GM19467 (cell line): ENCODE measurements at regions not wholly inside any gene's neighbourhood (a gene's known extent, or its start where the extent isn't known, plus 50 kb on each side); places are given as distances from the start of the nearest gene placed in this dataset.
"Not testable (repeated sequence)": the region's sequence is repeated elsewhere in the genome, so short reads cannot be mapped to it uniquely, and the experiment has no call there.

Experiments
- ATAC-seq: cut with Tn5 transposase; IDR thresholded peaks from one replicate; pipeline ENCODE4 v1.9.1; 2021; ENCODE audit warnings: mild to moderate bottlenecking, moderate library complexity; ENCODE audit not compliant: unreplicated experiment

DNA sequence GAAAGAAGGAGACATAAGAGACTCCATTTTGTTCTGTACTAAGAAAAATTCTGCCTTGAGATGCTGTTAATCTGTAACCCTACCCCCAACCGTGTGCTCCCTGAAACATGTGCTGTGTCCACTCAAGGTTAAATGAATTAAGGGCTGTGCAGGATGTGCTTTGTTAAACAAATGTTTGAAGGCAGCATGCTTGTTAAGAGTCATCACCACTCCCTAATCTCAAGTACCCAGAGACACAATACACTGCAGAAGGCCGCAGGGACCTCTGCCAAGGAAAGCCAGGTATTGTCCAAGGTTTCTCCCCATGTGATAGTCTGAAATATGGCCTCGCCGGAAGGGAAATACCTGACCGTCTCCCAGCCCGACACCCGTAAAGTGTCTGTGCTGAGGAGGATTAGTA lies 152.4 kb upstream of the NOTCH2NLA start:
- ATAC-seq = not testable (repeated sequence)

DNA sequence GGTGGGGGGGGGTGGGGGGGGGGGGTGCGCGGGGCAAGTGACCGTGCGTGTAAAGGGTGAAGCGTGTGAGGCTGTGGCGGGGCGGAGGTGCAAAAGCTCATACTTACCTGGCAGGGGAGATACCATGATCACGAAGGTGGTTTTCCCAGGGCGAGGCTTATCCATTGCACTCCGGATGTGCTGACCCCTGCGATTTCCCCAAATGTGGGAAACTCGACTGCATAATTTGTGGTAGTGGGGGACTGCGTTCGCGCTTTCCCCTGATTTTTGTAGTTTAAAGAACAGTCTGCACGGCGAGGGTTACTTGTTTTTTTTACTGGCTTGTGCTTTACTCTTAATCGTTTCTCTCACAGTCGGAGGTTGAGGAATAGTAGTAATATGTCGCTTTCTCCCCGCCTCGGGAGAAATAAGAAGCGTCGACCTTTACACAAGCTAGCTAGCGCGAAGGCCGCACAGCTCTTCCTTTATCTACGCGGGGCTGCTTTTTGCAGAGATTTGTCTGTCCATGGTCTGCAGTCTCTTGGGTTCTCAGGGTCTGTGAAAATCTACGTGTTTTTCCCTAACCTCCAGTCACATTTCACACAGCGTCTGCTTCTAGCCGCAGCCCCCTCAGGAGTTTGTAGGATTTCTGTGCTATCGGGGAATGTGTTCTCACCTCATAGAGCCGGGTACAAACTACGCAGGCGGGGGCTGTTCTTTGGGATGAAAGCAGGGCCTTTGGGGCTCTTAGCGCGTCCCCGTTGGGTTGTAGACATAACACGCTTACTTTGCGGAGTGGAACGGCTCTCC lies 148.1 kb upstream of the NOTCH2NLA start:
- ATAC-seq = peak; percentile 97

DNA sequence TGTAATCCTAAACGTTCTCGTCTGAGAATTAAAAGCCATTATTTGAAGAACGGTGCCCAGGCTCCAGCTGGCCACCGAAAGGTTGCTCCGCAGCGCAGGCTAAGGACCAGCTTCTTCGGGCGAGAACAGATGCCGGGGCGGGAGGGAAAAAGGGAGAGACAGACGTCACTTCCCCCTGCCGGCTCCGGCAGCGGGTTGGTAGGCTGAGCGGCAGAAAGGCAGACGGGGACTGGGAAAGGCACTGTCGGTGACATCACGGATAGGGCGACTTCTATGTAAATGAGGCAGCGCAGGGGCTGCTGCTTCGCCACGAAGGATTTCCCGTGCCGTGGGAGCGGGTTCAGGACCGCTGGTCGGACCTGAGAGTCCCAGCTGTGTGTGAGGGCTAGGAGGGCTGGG lies 147.5 kb upstream of the NOTCH2NLA start:
- peak; percentile 63 for ATAC-seq

DNA sequence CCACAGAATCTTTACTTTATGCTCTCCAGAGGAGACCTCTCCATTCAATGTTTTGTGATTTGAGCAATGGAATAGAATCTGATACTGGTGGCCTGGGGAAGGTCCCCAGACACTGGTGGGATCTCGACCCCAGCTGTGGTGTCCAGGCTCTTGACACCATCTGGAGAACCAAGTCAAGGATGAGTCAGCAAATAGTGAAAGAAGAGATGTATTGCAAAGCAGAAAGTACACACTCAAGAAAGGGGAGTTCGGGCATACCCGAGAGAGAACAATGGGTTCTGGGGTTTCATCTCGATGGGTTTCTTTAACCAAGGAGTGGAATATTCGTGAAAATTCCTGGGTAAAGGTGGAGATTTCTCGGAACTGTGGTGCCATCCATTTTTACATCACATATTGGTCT lies 146.3 kb upstream of the NOTCH2NLA start:
- ATAC-seq = not testable (repeated sequence)

DNA sequence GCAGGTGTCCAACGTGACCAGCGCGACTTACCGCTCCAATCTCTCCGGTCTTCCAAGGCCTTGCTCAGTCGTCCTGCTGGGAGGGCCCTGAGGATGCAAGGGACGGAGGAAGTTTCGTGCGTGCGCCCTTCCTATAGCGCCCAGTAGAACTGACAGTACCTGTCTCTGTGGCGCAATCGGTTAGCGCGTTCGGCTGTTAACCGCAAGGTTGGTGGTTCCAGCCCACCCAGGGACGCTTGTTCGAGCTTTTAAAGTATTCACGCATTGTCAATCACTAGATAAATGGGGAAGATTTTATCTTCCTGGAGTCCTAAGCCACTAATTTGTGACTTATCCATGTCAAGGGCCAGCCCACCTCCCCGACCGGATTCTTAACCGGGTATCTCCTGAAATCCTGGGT lies 141.1 kb upstream of the NOTCH2NLA start:
- not testable (repeated sequence) for ATAC-seq

DNA sequence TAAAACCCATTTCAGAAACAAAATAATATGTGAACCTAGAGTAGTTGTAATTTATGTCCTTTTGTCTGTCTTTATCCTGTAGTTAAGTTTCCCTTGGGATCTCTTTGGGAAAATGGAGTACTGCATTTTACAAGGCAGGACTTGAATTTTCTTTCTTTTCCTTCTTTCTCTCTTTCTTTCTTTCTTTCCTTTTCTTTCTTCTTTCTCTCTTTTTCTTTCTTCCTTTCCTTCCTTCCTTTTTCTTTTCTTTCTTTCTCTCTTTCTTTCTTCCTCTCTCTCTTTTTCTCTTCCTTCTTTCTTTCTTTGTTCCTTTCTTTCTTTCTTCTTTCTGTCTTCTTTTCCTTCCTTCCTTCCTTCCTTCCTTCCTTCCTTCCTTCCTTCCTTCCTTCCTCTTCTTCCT lies 126.6 kb upstream of the NOTCH2NLA start:
- not testable (repeated sequence) for ATAC-seq

DNA sequence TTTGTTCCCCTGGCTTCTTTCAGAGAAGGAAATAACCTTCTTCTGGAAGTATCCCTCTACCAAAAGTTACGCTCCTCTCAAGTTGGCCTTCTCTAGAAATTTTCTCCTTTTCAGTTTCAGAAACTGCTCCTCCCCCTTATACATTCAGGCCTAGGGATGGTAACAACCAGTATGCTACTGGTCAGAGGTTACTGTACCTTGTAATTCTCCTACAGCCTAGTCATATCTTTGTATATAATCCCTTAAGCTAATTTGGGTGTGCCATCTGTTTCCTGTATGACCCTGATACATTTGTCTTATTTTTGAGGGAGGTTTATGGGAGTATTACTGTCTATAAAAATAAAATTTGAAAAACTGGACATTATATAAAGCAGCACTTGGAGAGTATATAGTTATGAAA lies 98.0 kb upstream of the NOTCH2NLA start:
- not testable (repeated sequence) for ATAC-seq

DNA sequence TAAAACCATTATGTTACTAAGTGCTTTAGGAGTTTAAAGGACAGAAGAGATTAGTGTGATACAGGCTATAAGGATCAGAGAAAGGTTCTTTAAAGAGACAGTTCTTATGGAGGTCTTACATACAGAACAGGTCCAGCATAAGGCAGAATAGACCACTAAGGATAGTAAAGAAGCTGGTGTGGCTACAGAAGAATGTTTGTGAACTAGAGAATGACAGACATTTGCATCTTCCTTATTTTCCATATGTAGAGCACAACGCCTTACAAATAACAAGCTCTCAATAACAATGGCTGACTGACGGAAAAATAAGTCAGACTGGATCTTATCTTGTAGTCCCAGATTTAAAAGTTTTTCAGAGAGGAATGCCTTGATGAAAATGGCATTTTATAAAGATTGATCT lies 95.6 kb upstream of the NOTCH2NLA start:
- ATAC-seq = not testable (repeated sequence)

DNA sequence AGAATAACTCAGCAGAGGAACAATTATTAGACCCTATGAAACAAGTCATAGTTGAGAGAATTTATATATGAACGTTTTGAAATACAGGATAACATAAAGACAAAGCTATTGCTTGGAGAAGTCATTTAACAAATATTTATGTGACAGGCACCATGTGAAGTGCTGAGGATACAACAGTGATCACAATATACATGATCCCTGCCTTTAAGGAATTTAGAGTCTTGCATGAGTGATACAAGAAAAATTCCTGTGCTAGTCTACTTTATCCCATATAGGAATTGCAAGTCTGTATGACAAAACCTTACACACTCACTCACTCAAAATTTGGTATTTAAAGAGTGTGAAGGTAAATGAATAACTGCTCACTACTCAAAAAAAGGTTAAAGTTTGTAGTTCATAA lies 94.5 kb upstream of the NOTCH2NLA start:
- ATAC-seq = not testable (repeated sequence)

DNA sequence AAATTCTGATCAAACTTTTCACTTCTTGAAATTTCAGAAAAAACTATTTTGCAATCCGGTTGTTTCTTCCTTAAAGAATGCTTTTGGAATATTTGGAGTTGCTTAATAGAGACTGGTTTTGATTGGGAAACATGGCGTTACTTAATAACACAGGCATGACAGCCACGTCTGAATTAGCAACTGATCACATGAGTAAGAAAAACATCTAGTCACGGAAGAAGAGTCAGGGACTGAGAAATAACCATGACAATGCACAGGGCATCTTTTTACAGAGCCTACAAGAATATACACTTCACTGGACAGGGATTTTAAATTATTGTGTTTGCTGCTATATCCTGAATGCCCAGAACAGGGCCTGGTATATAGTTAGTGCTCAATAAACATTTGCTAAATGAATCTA lies 94.1 kb upstream of the NOTCH2NLA start:
- ATAC-seq = not testable (repeated sequence)

DNA sequence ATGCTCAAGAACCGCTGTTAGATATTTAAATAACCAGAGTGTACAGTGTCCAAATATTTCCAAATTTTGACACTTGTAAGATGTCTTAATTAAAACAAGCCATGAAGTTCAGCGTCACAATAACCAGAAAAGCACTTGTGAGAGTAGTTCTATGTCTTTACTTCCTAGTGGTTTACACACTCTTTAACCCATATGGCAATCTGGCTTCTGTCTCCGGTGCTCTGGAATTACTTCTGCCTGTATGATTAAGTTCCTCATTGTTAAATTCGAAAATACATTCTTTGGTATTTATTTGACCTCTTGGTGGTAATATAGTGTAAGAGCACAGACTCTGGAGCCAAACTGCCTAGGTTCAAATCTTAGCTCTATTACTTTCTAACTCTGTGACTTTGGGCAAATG lies 89.9 kb upstream of the NOTCH2NLA start:
- not testable (repeated sequence) for ATAC-seq

DNA sequence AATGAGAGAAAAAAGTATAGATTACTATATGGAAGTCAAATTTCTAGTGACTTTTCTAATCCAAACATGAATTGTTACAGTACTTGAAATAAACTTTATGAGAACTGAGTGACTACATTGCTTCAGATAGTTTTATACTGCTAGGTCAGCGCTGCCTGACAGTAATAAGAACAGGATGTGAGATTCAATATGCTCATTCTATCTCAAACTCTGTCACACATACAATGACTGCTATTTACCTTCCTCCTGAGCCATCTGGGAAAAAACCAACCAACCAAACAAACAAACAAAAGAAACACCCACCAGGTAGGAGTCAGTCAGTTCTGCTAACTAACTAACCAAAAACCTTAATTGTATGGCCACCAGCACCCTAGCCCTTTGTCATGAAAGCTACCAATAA lies 89.0 kb upstream of the NOTCH2NLA start:
- ATAC-seq = not testable (repeated sequence)

DNA sequence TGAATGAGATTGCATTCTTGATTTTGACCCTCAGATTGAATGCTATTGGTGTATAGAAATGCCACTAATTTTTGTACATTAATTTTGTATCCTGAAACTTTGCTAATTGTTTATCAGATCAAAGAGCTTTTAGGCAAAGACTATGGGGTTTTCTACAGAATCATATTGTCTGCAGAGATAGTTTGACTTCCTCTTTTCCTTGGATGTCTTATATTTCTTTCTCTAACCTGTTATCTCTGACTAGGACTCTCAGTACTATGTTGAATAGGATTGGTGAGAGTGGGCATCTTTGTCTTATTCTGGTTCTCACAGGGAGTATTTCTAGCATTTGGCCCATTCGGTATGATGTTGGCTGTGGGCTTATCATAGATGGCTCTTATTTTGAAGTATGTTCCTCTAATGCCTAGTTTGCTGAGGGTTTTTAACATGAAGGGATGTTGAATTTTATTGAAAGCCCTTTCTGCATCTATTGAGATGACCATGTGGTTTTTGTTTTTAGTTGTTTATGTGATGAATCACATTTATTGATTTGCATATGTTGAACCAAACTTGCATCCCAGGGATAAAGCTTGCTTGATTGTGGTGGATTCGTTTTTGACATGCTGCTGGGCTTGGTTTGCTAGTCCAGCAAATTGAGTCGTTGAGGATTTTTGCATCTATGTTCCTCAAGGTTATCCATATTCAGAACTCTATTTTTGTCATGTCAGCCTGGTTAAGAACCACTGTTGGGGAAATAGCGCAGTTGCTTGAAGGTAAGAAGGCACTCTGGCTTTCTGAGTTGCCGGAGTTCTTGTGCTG lies 85.8 kb upstream of the NOTCH2NLA start:
- ATAC-seq = not testable (repeated sequence)

DNA sequence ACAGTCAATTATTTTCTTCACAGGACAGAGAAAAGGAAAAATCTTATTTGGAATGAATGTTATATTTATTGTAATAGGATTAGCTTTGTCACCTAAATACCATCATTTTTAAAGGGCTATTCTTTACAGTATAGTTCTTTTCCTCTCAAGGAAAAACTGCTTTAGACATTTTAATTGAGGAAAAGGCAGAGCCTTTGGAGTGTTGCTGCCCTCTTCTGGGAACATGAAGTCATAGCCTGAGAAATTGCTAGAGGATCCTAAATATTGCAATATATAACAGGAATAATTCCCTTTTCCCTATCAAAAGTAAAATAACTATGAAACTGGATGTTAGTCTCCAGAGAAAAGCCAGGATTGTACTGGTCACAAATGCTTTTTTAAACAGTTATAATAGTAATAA lies 81.8 kb upstream of the NOTCH2NLA start:
- ATAC-seq = not testable (repeated sequence)

DNA sequence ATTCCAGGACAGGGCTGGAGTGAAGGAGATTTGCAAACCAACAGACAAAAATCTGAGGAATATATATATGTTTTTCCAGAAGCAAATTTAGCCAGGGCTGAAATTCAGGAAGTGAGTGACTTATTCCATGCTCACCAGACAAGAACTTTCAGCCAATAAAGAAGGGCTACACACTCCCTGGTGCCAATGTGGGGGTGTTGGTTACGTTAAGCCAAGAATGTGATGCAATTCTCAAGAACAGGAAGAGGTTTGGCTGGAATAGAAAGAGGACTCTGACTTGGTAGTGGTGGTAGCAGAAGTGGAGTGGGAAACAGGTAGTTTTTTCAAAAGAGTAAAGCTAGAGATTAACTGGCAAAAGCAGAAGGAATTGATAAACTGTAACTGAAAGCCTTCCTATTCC lies 80.6 kb upstream of the NOTCH2NLA start:
- ATAC-seq = not testable (repeated sequence)

DNA sequence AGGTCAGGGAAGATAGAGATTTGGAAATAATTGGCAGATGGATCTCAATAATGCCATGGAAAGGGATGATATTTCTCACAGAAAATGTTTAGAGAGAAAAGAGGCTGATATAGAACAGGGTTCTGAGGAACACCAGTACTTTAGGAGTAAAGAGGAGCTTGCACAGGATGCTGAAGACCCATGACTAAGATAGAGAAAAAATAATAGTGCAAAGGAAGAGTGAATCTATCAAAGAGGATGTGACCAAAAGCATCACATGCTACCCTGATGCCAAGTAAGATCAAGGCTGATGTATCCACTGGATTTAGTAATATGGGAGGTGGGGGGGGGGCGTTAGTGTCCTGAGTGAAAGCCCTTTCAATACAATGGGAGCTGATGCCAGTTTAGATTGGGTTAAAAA lies 80.1 kb upstream of the NOTCH2NLA start:
- not testable (repeated sequence) for ATAC-seq

DNA sequence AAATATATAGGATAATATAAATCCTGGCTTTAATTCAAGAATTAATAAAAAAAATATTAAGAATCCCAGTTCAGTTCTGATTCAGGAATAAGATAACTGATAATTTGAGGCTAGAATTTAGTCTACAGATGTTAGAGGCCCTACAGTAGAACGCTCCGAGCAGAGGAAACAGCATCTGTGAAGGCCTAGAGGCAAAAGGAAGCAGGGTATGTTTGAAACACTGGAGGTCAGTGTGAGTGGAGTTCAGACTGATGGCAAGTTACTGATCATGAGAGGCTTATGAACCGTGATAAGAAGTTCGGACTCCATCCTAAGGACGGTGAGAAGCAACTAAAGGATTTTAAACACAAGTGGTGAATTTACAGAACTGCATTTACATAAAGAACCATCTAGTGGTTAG lies 79.3 kb upstream of the NOTCH2NLA start:
- ATAC-seq = not testable (repeated sequence)

DNA sequence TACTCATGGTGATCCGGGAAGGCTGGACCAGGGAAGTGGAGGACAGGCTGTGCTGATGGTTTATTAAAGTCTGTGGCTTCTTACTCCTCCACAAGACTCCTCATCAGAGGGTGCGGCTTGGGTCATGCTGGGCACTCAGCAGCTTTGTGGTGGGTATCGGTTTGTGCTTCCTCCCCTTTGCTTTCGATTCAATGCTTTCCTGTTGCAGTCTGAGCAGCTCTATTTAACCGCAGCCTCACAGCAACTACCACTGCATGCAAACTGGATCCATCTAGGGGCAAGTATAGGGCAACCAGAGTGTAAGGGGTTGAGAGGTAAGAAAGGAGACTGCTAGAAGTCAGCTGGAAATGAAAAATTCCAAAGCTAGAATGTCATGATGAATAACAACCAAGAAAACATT lies 78.8 kb upstream of the NOTCH2NLA start:
- peak; percentile 96 for ATAC-seq

DNA sequence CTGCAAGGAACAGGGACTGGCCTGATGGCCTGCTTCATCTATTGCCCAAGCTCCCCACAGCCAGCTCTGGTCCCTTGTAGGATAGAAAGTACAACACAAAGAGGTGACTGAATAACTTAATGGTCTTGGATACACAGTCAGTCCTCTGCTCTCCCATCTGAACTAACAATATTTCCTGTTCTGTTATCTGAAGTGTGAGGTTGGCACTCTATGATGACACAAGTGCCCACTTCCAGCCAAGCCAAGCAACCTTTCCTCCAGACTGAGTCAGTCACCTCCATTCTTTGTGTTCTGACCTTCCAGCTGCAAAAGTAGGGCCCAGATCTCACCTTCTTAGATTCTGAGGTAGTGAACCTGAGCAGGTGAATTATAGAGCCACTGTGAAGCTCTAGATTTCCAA lies 77.8 kb upstream of the NOTCH2NLA start:
- ATAC-seq = not testable (repeated sequence)

DNA sequence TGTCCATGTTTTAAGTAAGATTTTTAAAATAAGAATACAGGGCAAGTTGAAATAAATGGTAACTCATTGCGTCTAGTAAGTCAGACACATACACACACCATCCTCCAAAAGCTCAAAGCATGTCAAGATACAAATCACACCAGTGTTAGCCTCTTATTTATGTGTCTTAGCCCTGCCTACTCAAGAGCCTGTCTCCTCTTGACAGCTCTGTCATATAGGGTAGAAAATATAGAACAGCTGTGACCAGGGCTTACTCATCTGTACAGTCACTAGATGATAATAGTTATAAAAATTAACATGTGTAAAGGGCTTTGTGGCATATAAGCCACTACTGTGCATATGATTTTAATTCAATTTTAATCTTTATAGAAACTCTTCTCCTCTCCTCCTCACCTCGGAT lies 76.6 kb upstream of the NOTCH2NLA start:
- ATAC-seq = not testable (repeated sequence)

DNA sequence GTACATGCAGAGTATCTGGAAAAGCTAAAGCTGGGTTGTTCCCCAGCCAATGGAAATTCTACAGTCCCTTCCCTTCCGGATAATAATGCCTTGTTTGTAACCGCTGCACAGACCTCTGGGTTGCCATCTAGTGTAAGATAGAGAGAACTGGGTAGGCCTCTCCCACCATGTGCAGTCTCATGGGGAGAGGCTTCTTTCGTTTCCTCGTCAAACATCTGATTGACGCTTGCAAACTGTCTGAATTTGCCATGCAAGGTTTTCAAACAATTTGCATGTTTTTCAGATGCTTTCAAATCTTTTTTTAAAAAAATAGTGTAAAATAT lies 69.7 kb upstream of the NOTCH2NLA start:
- ATAC-seq = peak; percentile 71
